GM12873 (cell line): ENCODE measurements at regions not wholly inside any gene's neighbourhood (a gene's known extent, or its start where the extent isn't known, plus 50 kb on each side); places are given as distances from the start of the nearest gene placed in this dataset.

Experiments
- TF ChIP-seq, protein P1 (sequence below): IDR thresholded peaks from 2 replicates; pipeline ENCODE4 v1.5.1; 2012; ENCODE audit warnings: low read depth, mild to moderate bottlenecking, moderate library complexity, low read length, control low read depth; ENCODE audit not compliant: insufficient read depth; ENCODE audit errors: missing control alignments

DNA sequence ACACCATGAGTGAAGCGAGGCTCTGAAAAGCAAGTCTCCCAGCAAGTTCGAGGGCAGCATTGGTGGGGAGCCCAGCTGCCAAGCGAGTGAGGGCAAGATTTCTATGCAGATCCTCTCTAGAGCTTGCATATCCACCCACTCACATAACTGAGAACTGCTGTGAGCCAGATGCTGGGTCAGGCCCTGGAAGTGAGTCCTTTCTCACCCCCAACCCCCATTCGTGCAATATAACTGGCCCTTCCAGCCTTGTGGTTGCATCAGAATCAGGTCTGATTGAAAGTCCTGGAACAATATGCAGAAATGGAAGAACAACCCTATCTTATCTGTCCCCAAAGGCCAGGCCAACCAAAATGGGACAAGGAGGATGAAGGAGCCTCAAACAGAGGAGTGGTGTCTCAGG lies 146.6 kb downstream of the IRX5 start:
- TF ChIP-seq, protein P1, sequence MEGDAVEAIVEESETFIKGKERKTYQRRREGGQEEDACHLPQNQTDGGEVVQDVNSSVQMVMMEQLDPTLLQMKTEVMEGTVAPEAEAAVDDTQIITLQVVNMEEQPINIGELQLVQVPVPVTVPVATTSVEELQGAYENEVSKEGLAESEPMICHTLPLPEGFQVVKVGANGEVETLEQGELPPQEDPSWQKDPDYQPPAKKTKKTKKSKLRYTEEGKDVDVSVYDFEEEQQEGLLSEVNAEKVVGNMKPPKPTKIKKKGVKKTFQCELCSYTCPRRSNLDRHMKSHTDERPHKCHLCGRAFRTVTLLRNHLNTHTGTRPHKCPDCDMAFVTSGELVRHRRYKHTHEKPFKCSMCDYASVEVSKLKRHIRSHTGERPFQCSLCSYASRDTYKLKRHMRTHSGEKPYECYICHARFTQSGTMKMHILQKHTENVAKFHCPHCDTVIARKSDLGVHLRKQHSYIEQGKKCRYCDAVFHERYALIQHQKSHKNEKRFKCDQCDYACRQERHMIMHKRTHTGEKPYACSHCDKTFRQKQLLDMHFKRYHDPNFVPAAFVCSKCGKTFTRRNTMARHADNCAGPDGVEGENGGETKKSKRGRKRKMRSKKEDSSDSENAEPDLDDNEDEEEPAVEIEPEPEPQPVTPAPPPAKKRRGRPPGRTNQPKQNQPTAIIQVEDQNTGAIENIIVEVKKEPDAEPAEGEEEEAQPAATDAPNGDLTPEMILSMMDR = no peak

DNA sequence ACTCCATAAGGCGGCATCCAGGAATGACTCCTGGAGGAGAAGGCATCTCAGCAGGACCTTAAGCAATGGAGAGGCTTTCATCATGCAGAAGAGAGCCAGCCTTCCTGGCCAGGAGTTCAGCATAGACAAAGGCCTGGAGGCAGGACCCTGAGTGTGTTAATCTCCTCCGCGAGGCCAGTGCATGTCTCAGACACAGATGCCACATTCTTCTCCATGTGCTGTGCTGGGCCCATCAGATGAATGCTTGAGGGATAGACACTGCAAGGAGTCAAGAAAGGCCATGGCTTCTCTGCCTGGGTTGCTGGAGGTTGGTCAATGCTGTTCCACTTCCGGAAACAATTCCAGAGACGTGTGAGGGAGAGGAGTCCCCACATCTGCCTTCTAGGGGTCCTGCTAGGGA lies 147.5 kb downstream of the IRX5 start:
- TF ChIP-seq, protein P1 = no peak

DNA sequence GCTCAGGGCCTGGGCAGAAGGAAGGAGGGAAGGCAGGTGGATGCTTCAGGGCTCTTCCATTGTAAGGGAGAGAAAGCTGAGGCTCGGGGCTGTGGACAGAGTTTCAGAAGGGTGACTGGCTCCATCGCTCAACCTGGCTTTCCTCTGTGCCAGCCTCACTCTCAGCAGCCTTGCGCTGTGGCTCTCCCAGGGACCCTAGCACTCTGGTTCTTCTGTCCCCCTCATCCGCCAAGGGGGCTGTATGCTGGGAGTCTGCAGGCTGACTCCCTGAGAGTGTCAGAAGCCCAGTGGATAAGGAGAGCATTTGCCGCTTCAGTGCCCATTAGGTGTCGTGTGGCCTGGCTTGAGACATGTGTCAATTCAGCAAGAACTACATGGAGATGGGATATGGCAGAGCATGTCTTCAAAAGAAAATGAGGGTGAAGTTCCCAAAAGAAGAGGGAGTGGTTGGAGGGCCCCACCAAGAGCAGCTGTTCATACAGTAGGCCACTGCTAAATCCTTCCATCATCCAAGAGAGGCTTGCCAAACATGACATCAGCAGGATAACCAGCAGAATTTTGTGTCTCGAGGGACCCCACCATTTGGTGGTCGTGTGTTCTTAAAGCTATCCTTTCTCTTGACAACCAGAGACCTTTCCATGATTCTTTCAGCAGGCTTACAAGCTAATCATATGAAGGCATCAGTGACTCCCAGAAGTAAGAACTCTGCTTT lies 148.2 kb downstream of the IRX5 start:
- TF ChIP-seq, protein P1 = no peak

DNA sequence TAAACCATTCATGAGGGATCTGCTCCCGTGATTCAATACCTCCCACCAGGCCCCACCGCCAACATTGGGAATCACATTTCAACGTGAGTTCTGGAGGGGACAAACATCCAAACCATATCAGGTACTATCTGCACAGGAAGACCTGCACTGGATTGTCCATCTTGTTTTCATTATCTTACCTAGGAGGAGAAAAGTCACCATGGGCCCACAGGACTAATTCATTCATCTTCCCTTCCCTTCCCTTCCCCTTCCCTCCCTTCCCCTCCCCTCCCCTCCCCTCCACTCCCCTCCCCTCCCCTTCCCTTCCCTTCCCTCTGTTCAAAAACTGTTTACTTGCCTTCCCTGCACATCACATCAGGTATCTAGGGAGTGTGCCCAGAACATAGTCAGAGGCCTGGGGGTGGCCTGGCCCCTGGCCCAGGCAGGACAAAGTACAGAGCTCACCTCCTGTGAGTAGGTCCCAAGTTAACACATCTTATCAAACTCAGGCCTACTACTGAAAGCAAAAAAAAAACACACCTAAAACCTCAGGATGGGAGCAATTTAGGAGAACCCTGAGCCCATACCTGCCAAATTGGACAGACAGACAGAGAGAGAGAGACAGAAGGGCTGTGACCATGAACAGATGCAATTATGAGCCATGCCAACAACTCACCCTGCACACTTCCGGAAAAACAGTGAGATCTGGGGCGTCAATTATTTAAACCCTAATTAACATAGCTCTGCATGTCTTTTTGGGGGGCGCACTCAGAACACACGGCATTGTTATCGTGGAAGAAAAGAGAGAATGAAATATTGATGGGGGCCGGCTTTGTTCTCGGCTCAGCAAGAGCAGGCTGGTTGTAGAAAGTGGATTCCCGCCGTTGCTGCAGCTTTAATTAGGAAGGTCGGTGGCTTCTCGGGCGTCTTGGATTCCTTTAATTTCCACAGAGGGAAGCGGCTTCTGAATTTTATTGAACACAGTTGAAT lies 151.2 kb downstream of the IRX5 start:
- TF ChIP-seq, protein P1 = no peak

DNA sequence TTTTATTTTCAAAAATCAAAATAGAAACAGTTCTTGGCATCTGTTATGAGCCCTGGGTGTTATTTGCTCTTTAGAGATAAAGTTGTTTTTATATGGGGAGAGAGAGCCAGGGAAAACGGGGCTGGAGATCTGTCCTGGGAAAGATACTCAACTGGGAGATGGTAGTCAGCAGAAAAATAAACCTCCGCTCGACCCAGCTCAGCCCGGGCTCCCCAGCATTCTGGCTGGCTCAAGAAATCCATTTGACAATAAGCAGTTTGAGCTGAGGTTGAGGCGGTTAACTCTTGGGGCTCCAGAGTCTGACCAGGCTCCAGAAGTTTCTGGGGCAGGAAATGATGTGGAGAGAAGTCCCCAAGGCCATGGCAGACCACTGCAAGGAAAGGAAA lies 151.9 kb downstream of the IRX5 start:
- TF ChIP-seq, protein P1 = no peak

DNA sequence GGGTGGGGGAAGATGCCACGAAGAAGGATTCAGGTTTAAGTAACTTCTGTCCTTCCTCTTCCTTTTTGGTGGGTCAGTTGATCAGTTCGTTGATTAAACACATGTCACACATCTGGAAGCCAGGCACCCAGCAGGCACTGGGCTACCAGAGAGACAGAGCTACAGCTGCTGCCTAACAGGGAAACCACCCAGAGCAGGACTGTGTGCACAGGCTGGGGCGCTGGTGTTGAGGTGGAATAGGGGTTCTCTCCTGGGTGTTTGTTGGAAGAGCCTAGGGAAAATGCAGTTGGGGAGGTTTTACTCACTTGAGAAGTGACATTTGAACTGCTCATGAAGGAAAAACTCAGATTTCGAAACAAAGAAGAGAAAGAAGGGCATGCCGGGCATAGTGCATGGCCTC lies 152.4 kb downstream of the IRX5 start:
- TF ChIP-seq, protein P1 = no peak

DNA sequence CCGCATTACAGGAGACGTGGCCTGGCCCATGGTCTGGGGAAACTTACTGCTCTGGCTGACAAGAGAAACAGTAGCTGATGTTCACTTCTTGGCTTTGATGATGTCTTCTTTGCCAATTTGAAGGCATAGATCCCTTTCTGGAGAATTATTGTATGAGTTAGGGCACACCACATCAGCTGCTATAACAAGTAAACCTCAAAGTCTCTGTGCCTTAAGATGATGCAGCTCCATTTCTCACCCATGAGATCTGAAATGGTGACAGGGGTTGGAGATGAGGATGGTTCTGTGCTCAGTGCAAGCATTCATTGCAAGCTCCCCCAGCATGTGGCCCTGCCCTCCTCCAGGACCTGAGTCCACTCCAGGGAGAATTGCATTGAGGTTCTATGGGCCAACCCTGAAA lies 157.4 kb downstream of the IRX5 start:
- TF ChIP-seq, protein P1 = no peak
